Ovary (tissue), 7 donors: ENCODE measurements at regions not wholly inside any gene's neighbourhood (a gene's known extent, or its start where the extent isn't known, plus 50 kb on each side); places are given as distances from the start of the nearest gene placed in this dataset.

Experiments
- DNase-seq, 5 donors: peaks; one replicate each; pipeline ENCODE4 v3.0.0-alpha.2; 2019 to 2020
- H3K27ac ChIP-seq, 2 donors: fragments of 200-600 bp; one replicate each; pipeline versions ENCODE4 v1.5.1 to v1.8.0; 2019 to 2022
- H3K27me3 ChIP-seq: fragments of 200-600 bp; one replicate; pipeline ENCODE4 v1.8.0; 2022
- H3K36me3 ChIP-seq: fragments of 200-600 bp; sonication (generic); one replicate; pipeline ENCODE4 v1.5.1; 2019
- H3K4me1 ChIP-seq: one replicate; pipeline ENCODE4 v1.8.1; 2013; ENCODE audit warnings: mild to moderate bottlenecking, moderate library complexity; ENCODE audit not compliant: insufficient read depth
- H3K4me3 ChIP-seq: fragments of 200-600 bp; sonication (generic); one replicate; pipeline ENCODE4 v1.5.1; 2017
- H3K9me3 ChIP-seq, 2 donors: fragments of 200-600 bp in 1 of 2; sonication (generic) in 1 of 2; one replicate each; pipeline versions ENCODE4 v1.5.1 to v1.8.1; 2013 to 2019; ENCODE audit warnings: mild to moderate bottlenecking in 1 of 2, moderate library complexity in 1 of 2
- CTCF ChIP-seq, 3 donors: fragments of 450-650 bp in 2 of 3; fragments of 200-600 bp in 1 of 3; IDR thresholded peaks; one replicate each; pipeline versions ENCODE4 v1.5.1 to v1.8.0; 2016 to 2022; ENCODE audit warnings: antibody characterized with exemption in 3 of 3, mild to moderate bottlenecking in 1 of 3
- EP300 ChIP-seq: sonication (generic); formaldehyde crosslinking; IDR thresholded peaks from one replicate; pipeline ENCODE4 v1.6.1; 2017; ENCODE audit warnings: antibody characterized with exemption
- POLR2A ChIP-seq: fragments of 450-650 bp; IDR thresholded peaks from one replicate; pipeline ENCODE4 v1.6.1; 2017; ENCODE audit warnings: antibody characterized with exemption, mild to moderate bottlenecking, moderate library complexity
- WGBS, 3 donors: extraction: QIAGEN DNeasy Blood & Tissue Kit in 1 of 3; methylation state at CpG; one replicate each; pipeline versions ENCODE4 v1.1.5 to v1.1.7; 2013 to 2017; 5-methylcytosine and 5-hydroxymethylcytosine counted together
- intact Hi-C, 4 donors: fragments of 100-400 bp; cut with DNase I; formaldehyde crosslinking; loops; one replicate each; pipeline versions ENCODE4 v1.11.0 to v1.15.1; 2022 to 2023
- donor health status: DM: no; HTN: no; CAD: no; lungs with moderate emphysema.
- donor health status: DM: no; HTN: no; CAD: no.
- donor health status: Bipolar disorder and iron deficiency.
- donor health status: DM: no; HTN: no; CAD: no.
- donor health status: DM: yes; HTN: yes; CAD: no.

GRCh38 chr16:64321881-64322280, 800.0 kb downstream of the CDH11 start:
- WGBS, 3 donors: 73 to 89% (median 79%) methylated on average over 2 of the region's 2 CpGs
- H3K27ac ChIP-seq: no peak overlapping the region
- H3K36me3 ChIP-seq: no peaks in the 10 kb centered on the region

DNA sequence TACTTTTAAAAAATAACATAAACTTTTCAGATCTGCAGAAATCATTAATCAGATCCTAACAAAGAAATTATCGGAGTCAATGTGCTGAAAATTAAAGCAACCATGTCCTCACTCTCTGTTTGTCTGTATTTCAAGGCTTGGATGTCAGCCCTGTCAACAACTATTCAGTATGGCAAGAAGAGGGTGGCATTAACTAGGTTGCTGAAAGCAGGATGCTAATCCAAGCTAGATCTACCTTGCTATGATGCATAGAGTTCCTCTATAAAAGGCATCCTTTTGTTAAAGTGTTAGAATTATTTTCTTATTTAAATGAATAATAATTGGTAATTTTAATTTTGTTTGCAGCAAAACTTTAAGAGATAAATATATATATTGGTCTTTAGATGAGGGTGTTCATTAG, 800.8 kb downstream of the CDH11 start:
- no peaks in the 10 kb centered on the region for H3K9me3 ChIP-seq

More at GRCh38 chr16:64321881-64322280, 800.0 kb downstream of the CDH11 start:
- TF ChIP-seq POLR2A (no peak), EP300 (no peak), CTCF (IDR thresholded peaks at IDR 0.05) (no peak)
- no peaks in the 10 kb centered on the region for H3K27me3 ChIP-seq
- H3K4me3 ChIP-seq: no peak overlapping the region
- intact Hi-C loops: no loop called here
- H3K4me1 ChIP-seq: no peaks in the 10 kb centered on the region
- no peak for DNase-seq
- no peaks in the 10 kb centered on the region for H3K9me3 ChIP-seq

GRCh38 chr16:64317601-64318000, 804.3 kb downstream of the CDH11 start:
- Histone ChIP-seq H3K4me1 (no peaks in the 10 kb centered on the region), H3K27me3 (no peaks in the 10 kb centered on the region), H3K27ac (no peak overlapping the region), H3K9me3 (no peaks in the 10 kb centered on the region), H3K4me3 (no peak overlapping the region), H3K36me3 (no peaks in the 10 kb centered on the region)
- no peak for DNase-seq
- intact Hi-C loops: no loop called here
- TF ChIP-seq CTCF (IDR thresholded peaks at IDR 0.05) (no peak), POLR2A (no peak), EP300 (no peak)
- WGBS, 3 donors: 80 to 89% (median 87%) methylated on average over 1 of the region's 1 CpG

More for the DNA sequence above, 800.8 kb downstream of the CDH11 start:
- no peak for TF ChIP-seq CTCF (IDR thresholded peaks at IDR 0.05)
- no peak for TF ChIP-seq EP300
- TF ChIP-seq POLR2A: no peak
- Histone ChIP-seq H3K4me3 (no peak overlapping the region), H3K27ac (no peak overlapping the region), H3K27me3 (no peaks in the 10 kb centered on the region), H3K4me1 (no peaks in the 10 kb centered on the region), H3K36me3 (no peaks in the 10 kb centered on the region)
- DNase-seq: no peak
- intact Hi-C loops: no loop called here
- WGBS, 3 donors: 90 to 93% (median 92%) methylated on average over 1 of the region's 1 CpG

DNA sequence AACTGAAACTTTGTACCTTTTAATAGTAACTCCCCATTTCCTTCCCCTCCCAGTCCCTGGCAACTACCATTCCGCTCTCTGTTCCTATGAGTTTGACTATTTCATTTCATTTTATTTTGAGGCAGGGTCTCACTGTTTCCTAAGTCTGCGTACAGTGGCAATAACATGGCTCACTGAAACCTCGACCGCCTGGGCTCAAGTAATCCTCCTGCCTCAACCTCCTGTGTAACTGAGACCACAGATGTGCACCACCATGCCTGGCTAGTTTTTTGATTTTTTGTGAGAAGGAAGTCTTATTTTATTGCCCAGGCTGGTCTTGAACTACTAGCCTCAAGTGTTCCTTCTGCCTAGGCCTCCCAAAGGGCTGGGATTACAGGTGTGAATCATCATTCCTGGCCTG, 808.1 kb downstream of the CDH11 start:
- 94 to 97% (median 96%) methylated on average over 4 of the region's 4 CpGs for WGBS, 3 donors

More for the DNA sequence above, 808.1 kb downstream of the CDH11 start:
- Histone ChIP-seq H3K4me3 (no peak overlapping the region), H3K27me3 (no peaks in the 10 kb centered on the region), H3K36me3 (no peaks in the 10 kb centered on the region), H3K4me1 (no peaks in the 10 kb centered on the region), H3K27ac (no peak overlapping the region), H3K9me3 (no peaks in the 10 kb centered on the region)
- intact Hi-C loops: no loop called here
- no peak for DNase-seq
- TF ChIP-seq POLR2A (no peak), EP300 (no peak), CTCF (IDR thresholded peaks at IDR 0.05) (no peak)
